NCI-H2081 (cell line): ENCODE measurements at regions not wholly inside any gene's neighbourhood (a gene's known extent, or its start where the extent isn't known, plus 50 kb on each side); places are given as distances from the start of the nearest gene placed in this dataset.

Experiments
- DNase-seq, 2 experiments: peaks; one replicate each; lab custom pipeline; 2025; lab: John Stamatoyannopoulos, UW

DNA sequence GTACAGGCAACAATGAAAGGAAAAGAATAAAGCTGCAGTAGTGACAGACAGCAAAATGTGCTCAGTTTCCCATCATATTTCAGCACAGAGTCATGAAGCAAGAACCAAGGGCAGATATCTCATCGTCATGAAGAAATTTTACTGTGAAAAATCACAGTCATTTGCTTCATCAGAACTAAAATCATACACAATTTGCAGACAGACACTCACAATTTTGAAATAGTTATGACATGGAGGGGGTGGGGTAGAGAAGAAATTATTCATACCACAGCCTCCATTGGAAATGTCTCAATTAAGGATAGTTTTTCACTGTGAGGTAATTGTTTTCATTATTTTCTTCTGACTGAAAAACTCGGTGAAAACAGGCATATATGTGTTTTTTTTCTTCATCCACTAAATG is 78.8 kb upstream of the CNTN3 start:
- no peak for DNase-seq

DNA sequence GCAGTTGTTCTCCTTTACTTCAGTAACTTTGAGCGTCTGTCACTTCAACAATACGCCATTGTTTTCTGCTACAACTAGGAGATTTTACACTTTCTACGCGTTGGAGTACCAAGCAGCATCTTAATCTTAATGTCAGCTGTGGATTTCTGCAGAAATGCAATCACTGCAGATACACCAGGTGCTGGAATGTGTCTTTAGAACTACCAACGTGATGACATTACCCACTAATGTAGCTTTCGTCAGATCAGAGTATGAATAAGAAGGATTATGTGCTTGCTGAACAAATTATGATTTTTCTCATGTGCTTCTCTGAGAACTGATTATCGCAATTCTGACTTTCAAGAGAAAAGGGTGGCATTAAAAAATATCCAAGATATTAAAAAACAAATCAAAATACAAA is 77.5 kb upstream of the CNTN3 start:
- no peak for DNase-seq

DNA sequence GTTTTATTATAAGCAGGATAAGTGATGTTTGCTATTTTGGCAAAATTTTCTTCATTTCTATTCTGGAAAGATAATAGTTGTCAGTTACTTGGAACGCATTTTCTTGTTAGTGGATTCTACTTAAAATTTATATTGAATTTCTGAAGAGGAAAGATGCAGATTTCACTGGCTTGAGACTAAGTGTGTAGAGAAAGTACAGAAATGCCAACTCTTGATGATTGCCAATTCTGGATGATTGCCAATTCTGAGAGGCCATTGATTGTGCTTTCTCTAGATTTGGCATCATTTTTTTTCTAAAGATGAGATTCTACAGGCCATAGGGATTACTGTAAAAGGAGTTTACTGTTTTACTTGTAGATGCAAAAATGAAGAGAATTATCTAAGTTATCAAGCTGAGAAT is 58.9 kb upstream of the CNTN3 start:
- no peak for DNase-seq

DNA sequence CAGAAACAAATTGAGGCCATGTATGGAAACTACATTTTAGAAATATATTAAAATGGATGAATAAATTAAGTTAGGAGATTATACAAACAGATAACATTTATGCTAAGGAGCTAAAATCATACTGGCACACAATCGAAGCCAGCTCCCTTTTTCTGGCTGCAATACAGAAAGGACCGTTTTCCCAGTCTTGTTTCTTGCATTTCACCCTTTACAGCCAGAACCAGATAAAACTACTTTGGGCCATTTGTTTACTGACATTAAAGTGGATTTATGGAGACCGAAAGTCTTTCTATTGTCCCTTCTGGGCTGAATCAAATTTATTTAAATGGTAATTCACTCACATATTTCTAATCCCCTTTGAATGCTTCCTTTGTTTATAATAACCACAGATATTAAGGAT is 50.1 kb upstream of the CNTN3 start:
- no peak for DNase-seq
